ENCODE measurements at regions not wholly inside any gene's neighbourhood (a gene's known extent, or its start where the extent isn't known, plus 50 kb on each side); places are given as distances from the start of the nearest gene placed in this dataset.

GRCh38 chr6:24991810-24992467 is 56.2 kb upstream of the RIPOR2 start (continued):
- TF ChIP-seq, protein P1, sequence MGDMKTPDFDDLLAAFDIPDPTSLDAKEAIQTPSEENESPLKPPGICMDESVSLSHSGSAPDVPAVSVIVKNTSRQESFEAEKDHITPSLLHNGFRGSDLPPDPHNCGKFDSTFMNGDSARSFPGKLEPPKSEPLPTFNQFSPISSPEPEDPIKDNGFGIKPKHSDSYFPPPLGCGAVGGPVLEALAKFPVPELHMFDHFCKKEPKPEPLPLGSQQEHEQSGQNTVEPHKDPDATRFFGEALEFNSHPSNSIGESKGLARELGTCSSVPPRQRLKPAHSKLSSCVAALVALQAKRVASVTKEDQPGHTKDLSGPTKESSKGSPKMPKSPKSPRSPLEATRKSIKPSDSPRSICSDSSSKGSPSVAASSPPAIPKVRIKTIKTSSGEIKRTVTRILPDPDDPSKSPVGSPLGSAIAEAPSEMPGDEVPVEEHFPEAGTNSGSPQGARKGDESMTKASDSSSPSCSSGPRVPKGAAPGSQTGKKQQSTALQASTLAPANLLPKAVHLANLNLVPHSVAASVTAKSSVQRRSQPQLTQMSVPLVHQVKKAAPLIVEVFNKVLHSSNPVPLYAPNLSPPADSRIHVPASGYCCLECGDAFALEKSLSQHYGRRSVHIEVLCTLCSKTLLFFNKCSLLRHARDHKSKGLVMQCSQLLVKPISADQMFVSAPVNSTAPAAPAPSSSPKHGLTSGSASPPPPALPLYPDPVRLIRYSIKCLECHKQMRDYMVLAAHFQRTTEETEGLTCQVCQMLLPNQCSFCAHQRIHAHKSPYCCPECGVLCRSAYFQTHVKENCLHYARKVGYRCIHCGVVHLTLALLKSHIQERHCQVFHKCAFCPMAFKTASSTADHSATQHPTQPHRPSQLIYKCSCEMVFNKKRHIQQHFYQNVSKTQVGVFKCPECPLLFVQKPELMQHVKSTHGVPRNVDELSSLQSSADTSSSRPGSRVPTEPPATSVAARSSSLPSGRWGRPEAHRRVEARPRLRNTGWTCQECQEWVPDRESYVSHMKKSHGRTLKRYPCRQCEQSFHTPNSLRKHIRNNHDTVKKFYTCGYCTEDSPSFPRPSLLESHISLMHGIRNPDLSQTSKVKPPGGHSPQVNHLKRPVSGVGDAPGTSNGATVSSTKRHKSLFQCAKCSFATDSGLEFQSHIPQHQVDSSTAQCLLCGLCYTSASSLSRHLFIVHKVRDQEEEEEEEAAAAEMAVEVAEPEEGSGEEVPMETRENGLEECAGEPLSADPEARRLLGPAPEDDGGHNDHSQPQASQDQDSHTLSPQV (IDR thresholded peaks at IDR 0.05), result no peak; the same call in 1 of the 2 replicates
- TF ChIP-seq FOXK2 (IDR thresholded peaks at IDR 0.05) (no peak), MLLT1 (IDR thresholded peaks at IDR 0.05) (no peak), ZSCAN29 (IDR thresholded peaks at IDR 0.05) (no peak), RFX5 (IDR thresholded peaks at IDR 0.05; ENCODE audit: low read depth, low read length) (no peak), CBX3 (IDR thresholded peaks at IDR 0.05; ENCODE audit: borderline replicate concordance, low read depth) (no peak), E2F4 (IDR thresholded peaks at IDR 0.05; ENCODE audit: low read depth, low read length) (no peak), ZBTB4 (CRISPR knock-in tag; IDR thresholded peaks at IDR 0.05) (no peak), GABPA (IDR thresholded peaks at IDR 0.05; ENCODE audit: low read depth) (no peak), RBBP5 (conservative IDR thresholded peaks at IDR 0.05) (no peak), FOS (IDR thresholded peaks at IDR 0.05; ENCODE audit: borderline replicate concordance, extremely low read depth, insufficient read length) (no peak), MYB (IDR thresholded peaks at IDR 0.05; ENCODE audit: borderline replicate concordance, low read depth, low read length) (no peak)
- TF ChIP-seq, protein P2, sequence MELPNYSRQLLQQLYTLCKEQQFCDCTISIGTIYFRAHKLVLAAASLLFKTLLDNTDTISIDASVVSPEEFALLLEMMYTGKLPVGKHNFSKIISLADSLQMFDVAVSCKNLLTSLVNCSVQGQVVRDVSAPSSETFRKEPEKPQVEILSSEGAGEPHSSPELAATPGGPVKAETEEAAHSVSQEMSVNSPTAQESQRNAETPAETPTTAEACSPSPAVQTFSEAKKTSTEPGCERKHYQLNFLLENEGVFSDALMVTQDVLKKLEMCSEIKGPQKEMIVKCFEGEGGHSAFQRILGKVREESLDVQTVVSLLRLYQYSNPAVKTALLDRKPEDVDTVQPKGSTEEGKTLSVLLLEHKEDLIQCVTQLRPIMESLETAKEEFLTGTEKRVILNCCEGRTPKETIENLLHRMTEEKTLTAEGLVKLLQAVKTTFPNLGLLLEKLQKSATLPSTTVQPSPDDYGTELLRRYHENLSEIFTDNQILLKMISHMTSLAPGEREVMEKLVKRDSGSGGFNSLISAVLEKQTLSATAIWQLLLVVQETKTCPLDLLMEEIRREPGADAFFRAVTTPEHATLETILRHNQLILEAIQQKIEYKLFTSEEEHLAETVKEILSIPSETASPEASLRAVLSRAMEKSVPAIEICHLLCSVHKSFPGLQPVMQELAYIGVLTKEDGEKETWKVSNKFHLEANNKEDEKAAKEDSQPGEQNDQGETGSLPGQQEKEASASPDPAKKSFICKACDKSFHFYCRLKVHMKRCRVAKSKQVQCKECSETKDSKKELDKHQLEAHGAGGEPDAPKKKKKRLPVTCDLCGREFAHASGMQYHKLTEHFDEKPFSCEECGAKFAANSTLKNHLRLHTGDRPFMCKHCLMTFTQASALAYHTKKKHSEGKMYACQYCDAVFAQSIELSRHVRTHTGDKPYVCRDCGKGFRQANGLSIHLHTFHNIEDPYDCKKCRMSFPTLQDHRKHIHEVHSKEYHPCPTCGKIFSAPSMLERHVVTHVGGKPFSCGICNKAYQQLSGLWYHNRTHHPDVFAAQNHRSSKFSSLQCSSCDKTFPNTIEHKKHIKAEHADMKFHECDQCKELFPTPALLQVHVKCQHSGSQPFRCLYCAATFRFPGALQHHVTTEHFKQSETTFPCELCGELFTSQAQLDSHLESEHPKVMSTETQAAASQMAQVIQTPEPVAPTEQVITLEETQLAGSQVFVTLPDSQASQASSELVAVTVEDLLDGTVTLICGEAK (IDR thresholded peaks at IDR 0.05; ENCODE audit: borderline replicate concordance), result no peak
- TF ChIP-seq, protein P3, sequence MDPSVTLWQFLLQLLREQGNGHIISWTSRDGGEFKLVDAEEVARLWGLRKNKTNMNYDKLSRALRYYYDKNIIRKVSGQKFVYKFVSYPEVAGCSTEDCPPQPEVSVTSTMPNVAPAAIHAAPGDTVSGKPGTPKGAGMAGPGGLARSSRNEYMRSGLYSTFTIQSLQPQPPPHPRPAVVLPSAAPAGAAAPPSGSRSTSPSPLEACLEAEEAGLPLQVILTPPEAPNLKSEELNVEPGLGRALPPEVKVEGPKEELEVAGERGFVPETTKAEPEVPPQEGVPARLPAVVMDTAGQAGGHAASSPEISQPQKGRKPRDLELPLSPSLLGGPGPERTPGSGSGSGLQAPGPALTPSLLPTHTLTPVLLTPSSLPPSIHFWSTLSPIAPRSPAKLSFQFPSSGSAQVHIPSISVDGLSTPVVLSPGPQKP (IDR thresholded peaks at IDR 0.05; ENCODE audit: low read depth, low read length), result no peak

All from GM12878 (cell line).